HG02970 (cell line): ENCODE measurements at regions not wholly inside any gene's neighbourhood (a gene's known extent, or its start where the extent isn't known, plus 50 kb on each side); places are given as distances from the start of the nearest gene placed in this dataset.

Source experiments
- ATAC-seq: cut with Tn5 transposase; IDR thresholded peaks from one replicate; pipeline ENCODE4 v1.9.1; 2021; ENCODE audit warnings: mild to moderate bottlenecking, moderate library complexity, moderate number of reproducible peaks; ENCODE audit not compliant: unreplicated experiment, low FRiP score

GRCh38 chr9:107193251-107193650 lies 89.8 kb upstream of the RAD23B start:
- ATAC-seq, result no peak

DNA sequence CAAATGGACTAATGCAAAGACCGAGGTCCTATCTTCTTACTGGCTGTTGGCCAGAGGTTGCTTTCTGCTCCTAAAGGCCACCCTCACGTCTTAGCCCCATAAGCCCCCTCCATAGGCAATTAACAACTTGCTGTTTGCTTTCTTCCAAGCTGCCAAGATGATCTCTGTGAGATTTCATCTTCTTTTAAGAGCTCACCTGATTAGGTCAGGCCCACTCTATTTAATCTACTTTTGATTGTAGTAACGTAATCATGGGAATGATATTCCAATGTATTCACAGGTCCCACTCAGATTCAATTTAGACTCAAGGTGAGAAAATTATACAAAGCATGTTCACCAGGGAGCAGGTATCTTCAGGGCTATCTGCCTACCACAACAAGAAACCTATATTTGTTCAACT lies 84.4 kb upstream of the RAD23B start:
- no peak for ATAC-seq

GRCh38 chr9:107208121-107208520 lies 75.0 kb upstream of the RAD23B start:
- ATAC-seq, result no peak

DNA sequence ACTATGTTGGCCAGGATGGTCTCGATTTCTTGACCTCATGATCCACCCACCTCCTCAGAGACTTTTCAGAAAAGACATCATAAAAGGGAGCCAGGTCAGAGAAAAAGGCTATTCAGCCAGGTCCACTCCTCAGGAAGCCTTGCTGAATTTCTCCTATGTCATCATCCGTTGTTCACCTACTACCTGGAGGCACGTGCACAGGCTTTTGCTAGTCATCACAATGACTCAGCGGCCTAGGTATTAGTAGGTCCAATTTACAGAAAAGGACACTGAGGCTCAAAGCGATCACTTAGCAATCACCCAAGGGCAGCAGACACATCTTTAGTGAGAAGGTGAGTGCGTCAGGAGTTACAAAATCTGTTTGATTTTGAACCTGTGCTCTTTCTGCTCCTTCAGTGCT lies 72.3 kb upstream of the RAD23B start:
- ATAC-seq, result no peak

DNA sequence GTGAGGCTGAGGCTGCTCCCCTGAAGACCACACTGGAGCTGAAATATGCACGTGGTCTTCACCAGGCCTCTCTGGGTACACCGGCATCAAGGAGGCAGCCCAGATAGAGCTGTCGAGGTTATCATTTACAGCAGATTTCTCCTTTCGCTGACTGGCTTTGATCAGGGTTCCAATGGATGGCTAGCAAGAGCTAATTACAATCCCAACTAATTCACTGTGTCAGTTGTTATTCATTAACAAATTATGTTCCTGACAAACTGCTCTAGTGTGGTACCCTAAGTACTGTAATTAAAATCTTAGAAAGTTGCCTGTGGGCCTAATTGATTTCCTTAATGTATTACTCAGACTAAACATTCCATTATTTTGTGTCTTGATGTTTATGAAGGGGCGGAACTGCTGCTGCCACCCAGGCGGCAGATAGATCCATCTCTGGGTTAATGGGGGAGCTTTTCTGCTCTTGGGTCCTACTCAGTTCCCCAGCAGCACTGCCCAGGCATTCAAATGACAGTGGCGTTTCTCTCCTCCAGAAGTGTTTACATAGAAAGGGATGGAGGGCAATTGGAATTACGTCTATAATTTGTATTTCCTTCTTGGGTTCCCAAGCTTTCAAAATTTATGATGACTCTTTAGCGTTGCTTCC lies 71.7 kb upstream of the RAD23B start:
- ATAC-seq, result no peak

DNA sequence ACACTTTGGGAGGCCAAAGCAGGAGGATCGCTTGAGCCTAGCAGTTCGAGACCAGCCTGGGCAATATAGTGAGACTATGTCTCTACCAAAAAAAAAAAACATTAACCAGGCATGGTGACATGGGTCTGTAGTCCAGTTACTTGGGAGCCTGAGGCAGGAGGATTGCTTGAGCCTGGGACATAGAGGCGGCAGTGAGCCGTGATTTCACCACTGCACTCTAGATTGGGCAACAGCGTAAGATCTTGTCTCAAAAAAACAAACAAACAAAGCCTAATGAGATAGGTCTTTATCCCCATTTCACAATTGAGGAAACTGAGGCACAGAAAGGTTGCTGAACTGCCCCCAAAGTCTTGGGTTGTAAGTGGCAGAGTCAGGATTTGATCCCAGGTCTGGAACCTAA lies 70.5 kb upstream of the RAD23B start:
- ATAC-seq, result no peak

DNA sequence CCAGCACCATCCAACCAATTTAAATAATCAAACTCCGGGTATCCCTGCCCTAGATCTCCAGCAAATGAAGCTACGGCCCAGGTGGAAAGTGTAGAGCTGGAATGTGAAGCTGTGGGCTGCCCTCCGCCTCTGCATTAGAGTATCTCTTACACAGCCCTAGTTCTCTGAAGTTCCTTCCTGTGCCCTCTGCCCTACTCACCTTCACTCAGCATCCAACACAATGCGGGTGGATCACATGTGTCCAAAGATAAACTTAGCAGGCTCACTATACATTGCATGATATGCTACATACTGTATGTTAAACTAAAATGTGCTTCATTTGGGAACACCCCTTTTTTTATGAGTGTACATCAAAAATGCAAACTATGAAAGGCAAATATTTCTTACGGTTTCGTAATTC lies 70.0 kb upstream of the RAD23B start:
- no peak for ATAC-seq

GRCh38 chr9:107213561-107214028 lies 69.5 kb upstream of the RAD23B start:
- ATAC-seq, result peak; percentile 75

DNA sequence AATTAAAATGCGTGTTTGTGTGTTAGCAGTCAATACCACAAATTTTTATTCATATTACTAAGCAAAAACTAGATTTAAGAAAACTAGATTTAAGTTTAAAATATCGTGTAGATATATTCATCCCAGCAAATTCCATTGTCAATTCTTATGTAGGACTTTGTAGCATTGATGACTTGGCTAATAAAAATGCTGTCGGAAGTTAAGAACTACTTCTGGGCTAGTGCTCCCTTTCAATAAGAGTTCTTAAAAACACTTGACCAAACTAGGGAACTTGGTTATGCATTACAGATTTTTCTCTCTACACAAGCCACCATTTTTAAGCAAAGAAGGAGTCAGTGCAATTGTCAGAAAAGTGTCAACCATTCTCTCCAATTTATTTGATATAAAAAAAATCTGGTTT lies 68.7 kb upstream of the RAD23B start:
- no peak for ATAC-seq

GRCh38 chr9:107214915-107215314 lies 68.2 kb upstream of the RAD23B start:
- no peak for ATAC-seq

DNA sequence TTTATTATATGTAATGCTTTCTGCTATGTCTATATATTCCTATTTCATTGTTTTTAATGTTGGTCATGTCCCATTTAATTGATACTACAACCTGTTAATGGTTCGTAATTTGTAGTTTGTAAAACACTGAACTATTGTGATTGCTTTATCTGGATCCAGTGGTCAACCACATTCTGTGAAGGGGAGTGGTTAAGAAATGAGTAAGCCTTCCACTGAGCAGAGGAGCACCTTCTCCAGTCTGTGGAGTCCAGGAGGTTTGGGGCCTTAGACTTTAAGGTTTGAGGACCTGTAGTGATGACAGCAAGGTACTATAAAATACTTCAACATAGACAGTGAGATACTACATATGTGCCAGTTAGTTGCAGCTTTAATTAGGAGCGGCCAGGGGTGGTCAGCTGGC lies 67.7 kb upstream of the RAD23B start:
- no peak for ATAC-seq

DNA sequence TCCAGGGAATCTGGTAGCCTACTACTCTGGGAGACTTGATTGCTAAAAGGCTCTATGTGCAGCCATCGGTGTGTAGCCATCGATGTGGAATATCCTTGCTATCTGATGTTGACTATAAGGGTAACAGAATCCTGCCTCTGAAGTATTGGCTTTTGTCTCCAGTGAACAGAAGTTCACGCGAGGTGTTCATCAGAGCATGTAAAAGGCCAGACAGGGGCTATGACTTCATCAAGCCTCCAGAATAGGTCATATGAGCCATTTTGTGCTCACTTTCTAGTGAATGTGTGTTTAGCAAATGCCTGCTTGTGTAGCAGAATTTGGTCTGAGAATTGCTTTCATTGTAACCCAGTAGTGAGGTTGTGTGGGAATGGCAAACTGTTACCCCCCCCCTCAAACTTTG lies 66.8 kb upstream of the RAD23B start:
- no peak for ATAC-seq

- ATAC-seq, result no peak
Observed at GRCh38 chr9:107218829-107219485, 64.1 kb upstream of the RAD23B start.

DNA sequence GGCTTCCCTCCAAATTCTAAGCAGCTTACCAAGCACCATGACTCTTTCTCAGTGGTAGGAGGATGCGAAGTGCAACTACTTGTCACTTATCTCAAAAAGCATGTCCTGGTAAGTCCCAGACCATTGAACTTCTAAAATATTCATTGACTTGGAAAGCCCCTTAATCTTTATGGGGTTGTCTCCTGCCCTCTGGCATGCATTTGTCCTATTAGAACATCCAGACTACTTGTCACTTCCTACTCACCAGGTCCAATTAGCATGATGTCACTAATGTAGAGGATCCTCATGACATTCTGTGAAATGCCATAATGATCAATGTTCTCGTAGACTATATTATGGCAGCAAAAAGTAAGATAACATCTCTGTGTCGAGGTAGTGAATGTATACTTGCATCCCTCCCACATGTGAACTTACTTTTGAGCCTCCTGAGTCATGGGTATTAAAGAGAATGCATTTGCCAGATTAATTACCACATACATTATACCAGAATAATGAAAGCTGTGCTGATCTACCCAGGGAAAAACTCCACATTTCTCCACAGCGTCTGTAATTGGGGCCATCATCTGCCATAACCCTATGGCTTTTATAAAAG lies 63.5 kb upstream of the RAD23B start:
- no peak for ATAC-seq

DNA sequence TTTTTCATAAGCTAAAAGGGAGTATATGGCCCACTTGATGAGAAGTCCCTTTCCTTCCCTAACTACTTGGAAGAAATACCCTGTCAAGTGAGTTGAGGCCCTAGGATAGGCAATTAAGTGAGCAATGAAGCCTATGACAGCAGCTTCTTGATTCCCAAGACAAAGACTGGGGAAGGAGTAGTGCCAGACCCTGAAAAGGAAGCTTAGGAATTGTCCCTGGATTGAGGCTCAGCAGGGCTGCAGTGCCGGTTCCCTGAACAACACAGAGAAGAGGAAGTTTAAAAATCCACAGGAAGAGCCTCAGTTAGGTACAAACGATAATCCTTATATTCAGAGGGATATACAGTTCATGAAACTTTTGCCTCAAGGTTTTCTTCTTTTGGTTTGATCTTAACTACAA lies 61.8 kb upstream of the RAD23B start:
- ATAC-seq, result no peak

DNA sequence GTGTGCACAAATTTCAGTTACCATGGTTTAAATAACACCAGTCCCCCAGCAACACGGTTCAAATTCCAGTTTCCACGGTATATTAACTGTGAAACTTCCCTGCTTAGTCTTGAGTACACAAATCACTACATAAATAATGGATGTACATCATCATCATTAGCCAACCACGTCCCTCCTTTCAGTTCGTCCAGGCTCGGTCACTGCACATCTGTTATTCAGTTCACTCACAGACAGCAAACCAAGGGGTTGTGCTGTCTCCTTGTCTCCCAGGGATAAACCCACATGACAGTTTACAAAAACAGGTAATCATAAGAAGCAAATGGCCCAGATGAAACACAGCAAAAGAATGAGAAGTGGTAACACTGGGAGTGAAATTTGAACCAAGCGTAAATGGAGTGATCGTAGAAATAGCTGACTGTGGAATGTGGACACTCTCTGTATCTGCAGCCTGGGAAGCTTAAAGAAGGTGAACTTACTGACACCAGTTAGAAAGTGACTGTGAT lies 61.0 kb upstream of the RAD23B start:
- ATAC-seq, result no peak

DNA sequence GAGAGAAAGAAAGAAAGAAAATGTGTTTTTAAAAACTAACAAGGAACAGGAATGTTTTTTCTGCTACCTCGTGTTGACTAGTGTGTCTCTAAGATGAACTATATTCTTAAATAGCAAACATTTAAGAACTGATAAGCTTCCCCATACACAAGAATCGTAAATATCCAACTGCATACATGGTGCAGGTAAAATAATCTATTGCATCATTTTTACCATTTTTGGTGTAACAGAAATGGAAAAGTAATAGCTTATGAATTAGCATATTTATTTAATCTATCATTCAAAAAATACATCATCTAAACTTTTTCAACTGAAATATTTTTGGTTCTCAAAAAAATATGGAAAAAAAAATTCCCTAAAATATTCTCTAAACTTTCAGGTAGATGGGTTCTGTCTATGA lies 59.7 kb upstream of the RAD23B start:
- ATAC-seq, result no peak

GRCh38 chr9:107224252-107224651 lies 58.8 kb upstream of the RAD23B start:
- no peak for ATAC-seq

- ATAC-seq, result no peak
Observed at GRCh38 chr9:107226421-107226820, 56.7 kb upstream of the RAD23B start.

- no peak for ATAC-seq
Observed at GRCh38 chr9:107227774-107228173, 55.3 kb upstream of the RAD23B start.

GRCh38 chr9:107228496-107229039 lies 54.5 kb upstream of the RAD23B start:
- no peak for ATAC-seq
